ENCODE measurements at regions not wholly inside any gene's neighbourhood (a gene's known extent, or its start where the extent isn't known, plus 50 kb on each side); places are given as distances from the start of the nearest gene placed in this dataset.

GRCh38 chr6:122548820-122549219 lies 61.4 kb upstream of the PKIB start:
- TF ChIP-seq CTCF (IDR thresholded peaks at IDR 0.05) (no peak), POLR2A (IDR thresholded peaks at IDR 0.05) (no peak)

Measured in suprapubic skin (tissue), 3 donors.